Epithelial cell of prostate (primary cell): ENCODE measurements at regions not wholly inside any gene's neighbourhood (a gene's known extent, or its start where the extent isn't known, plus 50 kb on each side); places are given as distances from the start of the nearest gene placed in this dataset.
"Not testable (repeated sequence)": the region's sequence is repeated elsewhere in the genome, so short reads cannot be mapped to it uniquely, and the experiment has no call there.

ENCODE experiments used
- DNase-seq: peaks from one replicate; pipeline ENCODE4 v3.0.0-alpha.2; 2011; ENCODE audit warnings: low read depth, low spot score
- H3K27ac ChIP-seq: fragments of 450-650 bp; 2 replicates; pipeline ENCODE4 v1.5.1; 2017; ENCODE audit warnings: mild to moderate bottlenecking

DNA sequence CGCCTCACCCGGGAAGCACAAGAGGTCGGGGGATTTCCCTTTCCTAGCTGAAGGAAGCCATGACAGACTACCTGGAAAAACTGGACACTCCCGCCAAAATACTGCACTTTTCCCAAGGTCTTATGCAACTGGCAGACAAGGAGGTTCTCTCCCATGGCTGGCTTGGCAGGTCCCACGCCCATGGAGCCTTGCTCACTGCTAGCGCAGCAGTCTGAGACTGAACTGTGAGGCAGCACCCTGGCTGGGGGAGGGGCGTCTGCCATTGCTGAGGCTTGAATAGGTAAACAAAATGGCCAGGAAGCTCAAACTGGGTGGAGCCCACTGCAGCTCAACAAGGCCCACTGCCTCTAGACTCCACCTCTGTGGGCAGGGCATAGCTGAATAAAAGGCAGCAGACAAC is 92.1 kb downstream of the C4BPA start:
- H3K27ac ChIP-seq, DNase-seq: not testable (repeated sequence)

DNA sequence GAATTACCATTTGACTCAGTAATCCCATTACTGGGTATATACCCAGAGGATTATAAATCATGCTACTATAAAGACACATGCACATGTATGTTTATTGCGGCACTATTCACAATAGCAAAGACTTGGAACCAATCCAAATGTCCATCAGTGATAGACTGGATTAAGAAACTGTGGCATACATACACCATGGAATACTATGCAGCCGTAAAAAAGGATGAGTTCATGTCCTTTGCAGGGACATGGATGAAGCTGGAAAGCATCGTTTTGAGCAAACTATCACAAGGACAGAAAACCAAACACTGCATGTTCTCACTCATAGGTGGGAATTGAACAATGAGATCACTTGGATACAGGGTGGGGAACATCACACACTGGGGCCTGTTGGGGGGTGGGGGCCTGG is 97.5 kb downstream of the C4BPA start:
- not testable (repeated sequence) for H3K27ac ChIP-seq, DNase-seq

DNA sequence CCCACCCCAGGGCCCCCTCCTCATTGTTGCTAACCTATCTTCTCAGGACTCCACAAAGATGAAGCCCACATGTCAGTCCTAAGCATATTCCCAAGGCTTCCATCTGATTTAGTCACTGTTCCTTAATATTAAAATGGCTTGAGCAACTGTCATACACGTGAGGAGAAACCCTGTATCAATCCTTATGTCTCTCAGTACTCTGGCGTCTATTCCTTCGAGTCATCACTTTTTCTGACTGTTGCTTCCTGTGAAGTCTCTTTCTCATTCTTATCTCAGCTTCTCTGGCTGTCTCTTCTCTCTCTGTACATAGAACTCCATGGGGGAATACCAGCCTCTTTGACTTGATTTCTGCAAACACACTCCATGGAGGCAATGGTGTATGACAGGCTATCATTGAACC is 98.4 kb downstream of the C4BPA start:
- no peak overlapping the region for H3K27ac ChIP-seq
- no peak for DNase-seq

- DNase-seq: no peak
- no peak overlapping the region for H3K27ac ChIP-seq
Measured at GRCh38 chr1:207203541-207203940, 99.5 kb downstream of the C4BPA start.

- peak overlapping the region; percentile 41 for H3K27ac ChIP-seq
- DNase-seq: no peak
Measured at GRCh38 chr1:207205614-207206061, 101.6 kb downstream of the C4BPA start.

GRCh38 chr1:207208691-207209090 is 104.7 kb downstream of the C4BPA start:
- not testable (repeated sequence) for DNase-seq, H3K27ac ChIP-seq

- no peak overlapping the region for H3K27ac ChIP-seq
- no peak for DNase-seq
Measured at GRCh38 chr1:207214453-207214852, 107.0 kb upstream of the CD55 start.

DNA sequence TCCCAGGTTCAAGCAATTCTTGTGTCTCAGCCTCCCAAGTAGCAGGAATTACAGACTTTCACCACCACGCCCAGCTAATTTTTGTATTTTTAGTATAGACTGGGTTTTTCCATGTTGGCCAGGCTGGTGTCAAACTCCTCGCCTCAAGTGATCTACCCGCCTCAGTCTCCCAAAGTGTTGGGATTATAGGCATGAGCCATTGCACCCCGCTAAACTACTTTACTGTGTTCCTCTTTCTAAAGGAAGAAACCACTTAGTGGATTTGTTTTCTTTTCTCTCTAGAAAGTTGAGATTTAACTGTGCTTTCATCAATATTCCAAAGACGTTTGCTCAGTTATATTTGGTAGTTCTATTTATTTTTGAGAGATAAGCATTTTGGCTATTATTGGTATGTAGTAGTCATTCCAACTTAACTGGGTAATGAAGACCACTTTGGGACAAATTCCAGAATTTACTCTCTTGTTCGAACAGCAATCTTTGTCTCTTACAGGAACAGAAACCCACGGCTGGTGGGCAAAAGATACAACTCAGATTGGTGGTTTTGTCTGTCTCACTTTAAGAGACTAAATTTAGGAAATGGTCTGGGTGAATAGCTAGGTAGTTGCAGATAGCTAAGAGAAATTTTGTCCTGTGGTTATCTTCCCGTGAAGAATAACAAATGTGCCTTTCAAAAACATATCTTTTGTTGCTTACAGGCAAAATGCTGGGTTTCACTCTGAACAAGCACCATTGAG is 103.5 kb upstream of the CD55 start:
- peak overlapping the region; percentile 32 for H3K27ac ChIP-seq
- no peak for DNase-seq

GRCh38 chr1:207218512-207219362 is 102.7 kb upstream of the CD55 start:
- DNase-seq: no peak
- H3K27ac ChIP-seq: peak overlapping the region; percentile 32

DNA sequence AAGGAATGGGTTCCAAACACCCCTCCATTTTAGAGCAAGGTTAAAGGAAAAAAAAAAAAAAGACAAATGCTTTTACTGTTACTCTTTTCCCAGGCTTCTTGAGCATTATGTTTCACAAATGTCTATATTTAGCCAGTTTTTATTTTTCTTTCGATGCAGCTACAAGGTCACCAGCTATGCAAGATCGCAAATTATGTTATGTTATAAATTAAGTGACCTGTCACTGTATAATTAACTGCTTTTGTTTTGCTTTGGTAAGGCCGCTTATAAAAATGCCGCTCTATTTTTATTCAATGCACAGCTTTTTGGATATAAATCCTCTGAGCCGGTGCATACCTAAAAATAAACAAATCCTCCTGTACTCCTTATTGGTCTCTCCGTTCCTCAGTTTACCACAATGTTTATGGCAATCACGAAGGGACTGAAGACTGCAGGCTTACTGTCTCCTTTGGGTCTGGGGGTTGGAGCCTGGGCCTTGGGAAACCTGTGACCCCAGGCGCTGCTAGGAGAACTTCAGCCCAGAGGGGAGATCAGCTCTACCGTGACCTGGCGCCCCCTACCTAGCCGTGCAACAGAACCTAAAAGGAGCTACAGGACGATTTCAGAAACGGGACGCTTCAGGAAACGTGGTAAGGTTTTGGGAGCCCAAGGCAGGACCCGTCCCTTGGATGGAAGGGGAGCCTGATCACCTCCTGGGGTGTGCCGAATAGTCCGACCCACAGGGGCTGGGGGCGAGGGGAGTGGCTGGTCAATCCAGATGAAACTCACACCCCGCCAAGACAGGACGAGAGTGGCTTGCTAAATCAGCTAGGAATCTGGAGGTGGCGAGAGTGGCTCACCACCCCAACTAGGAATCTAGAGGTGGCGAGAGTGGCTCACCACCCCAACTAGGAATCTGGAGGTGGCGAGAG is 101.2 kb upstream of the CD55 start:
- no peak overlapping the region for H3K27ac ChIP-seq
- no peak for DNase-seq

DNA sequence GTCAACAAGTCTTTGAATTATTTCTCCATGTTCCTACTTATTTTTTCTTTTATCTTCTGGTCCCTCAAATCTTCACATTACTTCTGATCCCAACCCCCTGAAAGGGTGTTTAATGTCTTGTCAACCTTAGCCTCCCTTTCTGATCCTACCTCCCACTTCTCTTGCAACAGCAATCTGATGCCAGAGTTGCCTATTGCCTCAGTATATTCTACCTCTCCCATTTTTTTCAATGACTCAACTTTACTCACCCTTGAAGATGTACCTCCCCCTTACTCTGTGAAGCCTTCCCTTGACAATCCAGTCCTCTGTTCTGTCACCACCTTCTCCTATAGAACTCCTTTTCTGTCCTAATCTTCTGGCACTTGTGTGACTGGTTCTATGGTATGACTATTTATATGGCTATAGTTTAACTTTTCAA is 99.5 kb upstream of the CD55 start:
- DNase-seq: peak; percentile 50
- H3K27ac ChIP-seq: peak overlapping the region; percentile 59

- H3K27ac ChIP-seq: no peak overlapping the region
- DNase-seq: no peak
Measured at GRCh38 chr1:207223162-207223561, 98.3 kb upstream of the CD55 start.

GRCh38 chr1:207224666-207225065 is 96.8 kb upstream of the CD55 start:
- DNase-seq: no peak
- no peak overlapping the region for H3K27ac ChIP-seq

DNA sequence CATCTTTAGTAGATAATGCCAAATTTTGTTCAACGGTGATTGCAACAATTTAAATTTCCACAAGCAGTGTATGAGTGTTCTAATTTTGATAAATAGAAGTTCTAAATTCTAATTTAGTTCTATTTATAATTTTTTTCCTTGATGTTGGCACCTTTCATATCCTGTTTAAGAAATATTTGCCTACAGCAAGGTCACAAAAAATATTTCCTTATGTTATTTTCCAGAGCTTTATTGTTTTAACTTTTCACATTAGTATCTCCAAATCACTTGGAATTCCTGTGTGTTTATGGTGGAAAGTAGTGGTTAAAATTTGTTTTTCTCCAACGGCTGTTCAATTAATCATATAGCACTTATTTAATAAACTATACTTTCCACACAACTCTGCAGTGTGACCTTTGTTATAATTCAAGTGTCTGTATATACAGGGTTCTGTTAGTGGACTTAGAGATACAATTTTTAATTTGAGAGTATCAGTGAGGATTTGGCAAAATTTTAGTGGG is 94.3 kb upstream of the CD55 start:
- DNase-seq: no peak
- no peak overlapping the region for H3K27ac ChIP-seq

- H3K27ac ChIP-seq: no peak overlapping the region
- DNase-seq: no peak
Measured at GRCh38 chr1:207228987-207229386, 92.5 kb upstream of the CD55 start.

GRCh38 chr1:207230441-207230840 is 91.0 kb upstream of the CD55 start:
- DNase-seq: no peak
- no peak overlapping the region for H3K27ac ChIP-seq

GRCh38 chr1:207234690-207235089 is 86.8 kb upstream of the CD55 start:
- no peak for DNase-seq
- H3K27ac ChIP-seq: no peak overlapping the region

- H3K27ac ChIP-seq: peak overlapping the region; percentile 75
- DNase-seq: no peak
Measured at GRCh38 chr1:207239874-207240273, 81.6 kb upstream of the CD55 start.

- peak overlapping the region; percentile 75 for H3K27ac ChIP-seq
- DNase-seq: peak; percentile 94
Measured at GRCh38 chr1:207240325-207241101, 81.0 kb upstream of the CD55 start.
